Neuronal stem cell (in vitro differentiated cells): ENCODE measurements at regions not wholly inside any gene's neighbourhood (a gene's known extent, or its start where the extent isn't known, plus 50 kb on each side); places are given as distances from the start of the nearest gene placed in this dataset.

ENCODE experiments used
- DNase-seq: peaks from one replicate; pipeline ENCODE4 v3.0.0-alpha.2; 2013; ENCODE audit warnings: low spot score
- H2AFZ ChIP-seq: one replicate; pipeline ENCODE4 v1.6.1; 2013; ENCODE audit warnings: mild to moderate bottlenecking, low read length, inconsistent platforms
- H2AK5ac ChIP-seq: 2 replicates; pipeline ENCODE4 v1.6.1; 2013; ENCODE audit warnings: low read depth, mild to moderate bottlenecking, inconsistent platforms, low read length, moderate library complexity, mixed read lengths
- H2BK120ac ChIP-seq: 2 replicates; pipeline ENCODE4 v1.6.1; 2013; ENCODE audit warnings: low read depth, mild to moderate bottlenecking, inconsistent platforms, low read length, moderate library complexity, mixed read lengths
- H2BK12ac ChIP-seq: one replicate; pipeline ENCODE4 v1.6.1; 2013; ENCODE audit warnings: low read length, inconsistent platforms
- H2BK15ac ChIP-seq: 2 replicates; pipeline ENCODE4 v1.6.1; 2013; ENCODE audit warnings: mild to moderate bottlenecking, low read length, inconsistent platforms, mixed read lengths
- H2BK5ac ChIP-seq: one replicate; pipeline ENCODE4 v1.6.1; 2013; ENCODE audit warnings: inconsistent platforms, mild to moderate bottlenecking, low read length, moderate library complexity
- H3K14ac ChIP-seq: one replicate; pipeline ENCODE4 v1.6.1; 2013; ENCODE audit warnings: low read length, inconsistent platforms
- H3K18ac ChIP-seq: 2 replicates; pipeline ENCODE4 v1.6.1; 2013; ENCODE audit warnings: low read length, inconsistent platforms
- H3K23ac ChIP-seq: 2 replicates; pipeline ENCODE4 v1.6.1; 2013; ENCODE audit warnings: low read depth, mild to moderate bottlenecking, mixed read lengths, low read length, inconsistent platforms; ENCODE audit not compliant: poor library complexity
- H3K27ac ChIP-seq: replicated peaks from 3 replicates; pipeline ENCODE4 v1.5.1; 2013; ENCODE audit warnings: low read length, inconsistent platforms
- H3K27me3 ChIP-seq, 3 experiments: 2 replicates each; pipeline ENCODE4 v1.6.1; 2013; ENCODE audit warnings: low read length in 3 of 3, mild to moderate bottlenecking in 2 of 3, inconsistent platforms in 1 of 3, low read depth in 1 of 3, mixed read lengths in 1 of 3, moderate library complexity in 1 of 3; ENCODE audit not compliant: control insufficient read depth in 3 of 3, insufficient read depth in 3 of 3
- H3K36me3 ChIP-seq, 2 donors: replicated peaks in 1 of 2; 2 replicates each; pipeline ENCODE4 v1.6.1; 2013; ENCODE audit warnings: low read length in 2 of 2; ENCODE audit not compliant: control insufficient read depth in 2 of 2, insufficient read depth in 2 of 2
- H3K4ac ChIP-seq: 2 replicates; pipeline ENCODE4 v1.6.1; 2013; ENCODE audit warnings: inconsistent platforms, mild to moderate bottlenecking, low read length, moderate library complexity
- H3K4me1 ChIP-seq, 2 donors: 1 replicate in 1 of 2; 2 replicates in 1 of 2; pipeline ENCODE4 v1.6.1; 2013; ENCODE audit warnings: low read length in 2 of 2, low read depth in 1 of 2; ENCODE audit not compliant: control insufficient read depth in 2 of 2, insufficient read depth in 1 of 2
- H3K4me2 ChIP-seq: one replicate; pipeline ENCODE4 v1.6.1; 2013; ENCODE audit warnings: mild to moderate bottlenecking, low read length, inconsistent platforms; ENCODE audit not compliant: insufficient read depth, poor library complexity, severe bottlenecking
- H3K4me3 ChIP-seq, 2 donors: 2 replicates each; pipeline ENCODE4 v1.5.1; 2013; ENCODE audit warnings: low read length in 2 of 2, mild to moderate bottlenecking in 2 of 2, inconsistent platforms in 1 of 2, moderate library complexity in 1 of 2
- H3K79me1 ChIP-seq: one replicate; pipeline ENCODE4 v1.6.1; 2013; ENCODE audit warnings: low read depth, mild to moderate bottlenecking, inconsistent platforms, low read length, moderate library complexity
- H3K9ac ChIP-seq: one replicate; pipeline ENCODE4 v1.6.1; 2013; ENCODE audit warnings: mild to moderate bottlenecking, low read depth, low read length, inconsistent platforms; ENCODE audit not compliant: poor library complexity
- H3K9me3 ChIP-seq, 2 donors: replicated peaks in 1 of 2; 2 replicates each; pipeline versions ENCODE3 to v1.6.1; 2013; ENCODE audit warnings: low read length in 2 of 2, mild to moderate bottlenecking in 2 of 2, inconsistent platforms in 1 of 2, low read depth in 1 of 2, mixed read lengths in 1 of 2, moderate library complexity in 1 of 2; ENCODE audit not compliant: control insufficient read depth in 2 of 2, insufficient read depth in 1 of 2
- H4K8ac ChIP-seq: one replicate; pipeline ENCODE4 v1.6.1; 2013; ENCODE audit warnings: low read depth, mild to moderate bottlenecking, inconsistent platforms, low read length, moderate library complexity
- H4K91ac ChIP-seq: one replicate; pipeline ENCODE4 v1.6.1; 2013; ENCODE audit warnings: low read length, low read depth, mild to moderate bottlenecking, inconsistent platforms; ENCODE audit not compliant: poor library complexity
- WGBS, 2 donors: extraction: QIAGEN DNeasy Blood & Tissue Kit; methylation state at CpG; one replicate each; pipeline ENCODE4 v1.1.7; 2013; ENCODE audit warnings: missing lambda C conversion rate in 2 of 2, mixed read lengths in 1 of 2; ENCODE audit not compliant: insufficient read length in 2 of 2, insufficient replicate concordance in 1 of 2; ENCODE audit errors: extremely low coverage in 2 of 2; 5-methylcytosine and 5-hydroxymethylcytosine counted together

- peaks cover 0 to 37% (median 0%) of the 10 kb centered on the region in 3 experiments for H3K27me3 ChIP-seq
- H4K8ac ChIP-seq: no peak overlapping the region
- peak overlapping the region; percentile 50 for H3K18ac ChIP-seq
- peaks cover 0 to 5% of the 10 kb centered on the region in 2 donors for H3K4me1 ChIP-seq
- H3K27ac ChIP-seq: no peak overlapping the region
- H2BK15ac ChIP-seq: no peak overlapping the region
- H2BK5ac ChIP-seq: no peak overlapping the region
- no peaks in the 10 kb centered on the region for H3K9me3 ChIP-seq
- no peak overlapping the region for H3K4ac ChIP-seq
- no peak overlapping the region for H4K91ac ChIP-seq
- no peak overlapping the region for H2AK5ac ChIP-seq
- no peaks in the 10 kb centered on the region for H3K36me3 ChIP-seq
- H3K79me1 ChIP-seq: peaks cover 3% of the 10 kb centered on the region
- no peak for DNase-seq
- peak overlapping the region; percentile 63 for H3K9ac ChIP-seq
- no peak overlapping the region for H2AFZ ChIP-seq
- WGBS, 2 donors: no CpG with 5 or more reads among the region's 14 CpGs
- no peak overlapping the region for H2BK120ac ChIP-seq
- H3K23ac ChIP-seq: no peak overlapping the region
- no peak overlapping the region for H3K4me3 ChIP-seq
- H2BK12ac ChIP-seq: no peak overlapping the region
- H3K14ac ChIP-seq: no peak overlapping the region
- H3K4me2 ChIP-seq: no peak overlapping the region
These were observed 84.1 kb upstream of the LINGO1 start for GRCh38 chr15:77716632-77717332.

- no peak overlapping the region for H4K91ac ChIP-seq
- WGBS, 2 donors: no CpG with 5 or more reads among the region's 5 CpGs
- peak overlapping the region; percentile 24 for H3K18ac ChIP-seq
- no peak overlapping the region for H2AK5ac ChIP-seq
- peaks cover 3% of the 10 kb centered on the region for H3K79me1 ChIP-seq
- no peak overlapping the region for H3K9ac ChIP-seq
- H2BK5ac ChIP-seq: no peak overlapping the region
- H3K4me1 ChIP-seq: peaks cover 0 to 6% of the 10 kb centered on the region in 2 donors
- no peak for DNase-seq
- H3K14ac ChIP-seq: no peak overlapping the region
- no peak overlapping the region for H2BK15ac ChIP-seq
- H3K4me2 ChIP-seq: no peak overlapping the region
- H3K4ac ChIP-seq: no peak overlapping the region
- H3K36me3 ChIP-seq: no peaks in the 10 kb centered on the region
- H3K23ac ChIP-seq: no peak overlapping the region
- no peak overlapping the region for H2AFZ ChIP-seq
- no peak overlapping the region for H3K27ac ChIP-seq
- no peak overlapping the region for H2BK12ac ChIP-seq
- peaks cover 0 to 32% (median 0%) of the 10 kb centered on the region in 3 experiments for H3K27me3 ChIP-seq
- H4K8ac ChIP-seq: no peak overlapping the region
- H3K9me3 ChIP-seq: no peaks in the 10 kb centered on the region
- H2BK120ac ChIP-seq: no peak overlapping the region
- no peak overlapping the region for H3K4me3 ChIP-seq
These were observed 83.1 kb upstream of the LINGO1 start for GRCh38 chr15:77715860-77716259.

- Histone ChIP-seq H3K79me1 (peaks cover 3% of the 10 kb centered on the region), H2BK5ac (no peak overlapping the region), H3K9me3 (no peaks in the 10 kb centered on the region), H3K36me3 (no peaks in the 10 kb centered on the region), H3K27ac (no peak overlapping the region), H2BK15ac (no peak overlapping the region), H4K8ac (no peak overlapping the region), H3K23ac (no peak overlapping the region), H3K18ac (peak overlapping the region; percentile 28), H3K4me3 (no peak overlapping the region), H2BK12ac (no peak overlapping the region), H2BK120ac (no peak overlapping the region), H3K9ac (peak overlapping the region; percentile 36), H3K14ac (no peak overlapping the region), H3K4ac (no peak overlapping the region), H4K91ac (no peak overlapping the region), H3K4me1 (peaks cover 0 to 8% of the 10 kb centered on the region in 2 donors), H2AFZ (no peak overlapping the region), H2AK5ac (no peak overlapping the region), H3K4me2 (no peak overlapping the region), H3K27me3 (peaks cover 0 to 28% (median 0%) of the 10 kb centered on the region in 3 experiments)
- no peak for DNase-seq
- WGBS, 2 donors: no CpG with 5 or more reads among the region's 6 CpGs
These were observed 82.3 kb upstream of the LINGO1 start for GRCh38 chr15:77715051-77715450.

- no peak overlapping the region for H3K4me3 ChIP-seq
- H3K9me3 ChIP-seq: no peaks in the 10 kb centered on the region
- H3K9ac ChIP-seq: no peak overlapping the region
- H4K91ac ChIP-seq: no peak overlapping the region
- WGBS, 2 donors: no CpG with 5 or more reads among the region's 13 CpGs
- H3K4me2 ChIP-seq: no peak overlapping the region
- no peak overlapping the region for H3K14ac ChIP-seq
- H3K36me3 ChIP-seq: no peaks in the 10 kb centered on the region
- H2BK15ac ChIP-seq: no peak overlapping the region
- peak overlapping the region; percentile 39 for H3K23ac ChIP-seq
- H2AK5ac ChIP-seq: no peak overlapping the region
- H3K4ac ChIP-seq: no peak overlapping the region
- DNase-seq: no peak
- H2AFZ ChIP-seq: no peak overlapping the region
- H4K8ac ChIP-seq: peak overlapping the region; percentile 68
- peaks cover 3% of the 10 kb centered on the region for H3K79me1 ChIP-seq
- H3K4me1 ChIP-seq: peaks cover 0 to 8% of the 10 kb centered on the region in 2 donors
- H2BK120ac ChIP-seq: no peak overlapping the region
- no peak overlapping the region for H2BK12ac ChIP-seq
- no peak overlapping the region for H2BK5ac ChIP-seq
- no peak overlapping the region for H3K27ac ChIP-seq
- peak overlapping the region; percentile 48 for H3K18ac ChIP-seq
- H3K27me3 ChIP-seq: peaks cover 0 to 23% (median 0%) of the 10 kb centered on the region in 3 experiments
These were observed 81.8 kb upstream of the LINGO1 start for GRCh38 chr15:77714555-77714954.
